ENCODE measurements at regions not wholly inside any gene's neighbourhood (a gene's known extent, or its start where the extent isn't known, plus 50 kb on each side); places are given as distances from the start of the nearest gene placed in this dataset.
A peak's percentile ranks its signal among the peaks of the same experiment; 100 is the strongest.

DNA sequence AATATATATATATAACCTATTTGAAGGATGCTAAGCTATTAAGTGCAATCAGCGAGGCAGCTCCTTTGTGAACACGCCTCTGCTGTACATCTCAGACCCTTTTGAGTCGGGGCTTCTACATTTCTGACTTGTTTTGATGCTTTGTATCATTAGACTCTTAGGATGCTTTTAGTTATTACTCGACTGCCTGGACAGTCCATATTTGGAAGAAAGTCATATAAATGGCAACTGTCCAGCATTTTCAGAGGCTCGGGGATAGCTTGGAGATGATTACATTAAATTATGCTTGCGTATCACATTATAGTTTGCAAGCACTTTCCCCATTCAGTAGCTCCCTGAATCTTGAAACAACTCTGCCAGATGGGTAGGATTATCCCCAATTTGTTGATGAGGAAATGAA lies 257.9 kb downstream of the PTEN start:
- TF ChIP-seq, protein P1, sequence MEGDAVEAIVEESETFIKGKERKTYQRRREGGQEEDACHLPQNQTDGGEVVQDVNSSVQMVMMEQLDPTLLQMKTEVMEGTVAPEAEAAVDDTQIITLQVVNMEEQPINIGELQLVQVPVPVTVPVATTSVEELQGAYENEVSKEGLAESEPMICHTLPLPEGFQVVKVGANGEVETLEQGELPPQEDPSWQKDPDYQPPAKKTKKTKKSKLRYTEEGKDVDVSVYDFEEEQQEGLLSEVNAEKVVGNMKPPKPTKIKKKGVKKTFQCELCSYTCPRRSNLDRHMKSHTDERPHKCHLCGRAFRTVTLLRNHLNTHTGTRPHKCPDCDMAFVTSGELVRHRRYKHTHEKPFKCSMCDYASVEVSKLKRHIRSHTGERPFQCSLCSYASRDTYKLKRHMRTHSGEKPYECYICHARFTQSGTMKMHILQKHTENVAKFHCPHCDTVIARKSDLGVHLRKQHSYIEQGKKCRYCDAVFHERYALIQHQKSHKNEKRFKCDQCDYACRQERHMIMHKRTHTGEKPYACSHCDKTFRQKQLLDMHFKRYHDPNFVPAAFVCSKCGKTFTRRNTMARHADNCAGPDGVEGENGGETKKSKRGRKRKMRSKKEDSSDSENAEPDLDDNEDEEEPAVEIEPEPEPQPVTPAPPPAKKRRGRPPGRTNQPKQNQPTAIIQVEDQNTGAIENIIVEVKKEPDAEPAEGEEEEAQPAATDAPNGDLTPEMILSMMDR (IDR thresholded peaks at IDR 0.05; ENCODE audit: insufficient read depth, low read length, severe bottlenecking): no peak
- FAIRE-seq (no peak), DNase-seq (ENCODE audit: low read depth) (no peak)
- Histone ChIP-seq H3K36me3 (ENCODE audit: control insufficient read depth, insufficient read depth, low read length) (no peaks in the 10 kb centered on the region), H3K4me3 (ENCODE audit: low read depth, low read length) (no peak overlapping the region), H3K27me3 (ENCODE audit: control insufficient read depth, insufficient read depth, low read length) (no peaks in the 10 kb centered on the region)

DNA sequence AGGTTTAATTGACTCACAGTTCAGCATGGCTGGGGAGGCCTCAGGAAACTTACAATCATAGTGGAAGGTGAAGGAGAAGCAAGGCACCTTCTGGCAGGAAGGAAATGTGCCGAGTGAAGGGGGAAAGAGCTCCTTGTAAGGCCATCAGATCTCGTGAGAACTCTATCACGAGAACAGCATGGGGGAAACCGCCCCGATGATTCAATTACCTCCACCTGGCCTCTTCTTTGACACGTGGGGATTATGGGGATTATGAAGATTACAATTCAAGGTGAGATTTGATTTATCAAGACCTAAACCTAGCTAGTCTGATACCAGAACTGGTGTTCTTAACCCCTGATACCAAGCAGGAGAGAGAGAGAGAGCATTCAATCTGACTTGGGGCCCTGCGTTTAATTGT lies 258.7 kb downstream of the PTEN start:
- no peaks in the 10 kb centered on the region for H3K27me3 ChIP-seq (ENCODE audit: control insufficient read depth, insufficient read depth, low read length)
- TF ChIP-seq, protein P1 (IDR thresholded peaks at IDR 0.05; ENCODE audit: insufficient read depth, low read length, severe bottlenecking): no peak
- no peak for FAIRE-seq
- H3K36me3 ChIP-seq (ENCODE audit: control insufficient read depth, insufficient read depth, low read length): no peaks in the 10 kb centered on the region
- DNase-seq (ENCODE audit: low read depth): no peak
- H3K4me3 ChIP-seq (ENCODE audit: low read depth, low read length): no peak overlapping the region

DNA sequence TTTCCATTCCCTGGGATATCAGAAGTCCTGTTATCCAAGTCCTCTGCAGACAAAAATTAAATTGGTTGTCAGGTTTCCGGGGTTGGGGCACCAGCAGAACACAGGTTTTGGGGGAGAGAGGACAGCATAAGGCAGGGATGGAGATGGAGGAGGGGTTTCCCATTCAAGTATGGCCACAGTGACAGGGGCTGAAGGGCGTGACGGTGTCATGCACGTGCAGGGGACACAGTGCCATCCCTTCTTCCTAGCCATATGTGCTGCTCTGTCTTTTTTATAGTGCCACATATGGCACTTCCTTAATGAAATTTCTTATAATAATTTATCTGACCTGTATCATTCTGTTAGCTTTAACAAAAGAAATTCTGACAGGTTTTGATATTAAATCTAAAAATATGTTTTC lies 259.2 kb downstream of the PTEN start:
- Histone ChIP-seq H3K27me3 (ENCODE audit: control insufficient read depth, insufficient read depth, low read length) (no peaks in the 10 kb centered on the region), H3K4me3 (ENCODE audit: low read depth, low read length) (no peak overlapping the region), H3K36me3 (ENCODE audit: control insufficient read depth, insufficient read depth, low read length) (no peaks in the 10 kb centered on the region)
- FAIRE-seq (no peak), DNase-seq (ENCODE audit: low read depth) (no peak)
- TF ChIP-seq, protein P1 (IDR thresholded peaks at IDR 0.05; ENCODE audit: insufficient read depth, low read length, severe bottlenecking): no peak

DNA sequence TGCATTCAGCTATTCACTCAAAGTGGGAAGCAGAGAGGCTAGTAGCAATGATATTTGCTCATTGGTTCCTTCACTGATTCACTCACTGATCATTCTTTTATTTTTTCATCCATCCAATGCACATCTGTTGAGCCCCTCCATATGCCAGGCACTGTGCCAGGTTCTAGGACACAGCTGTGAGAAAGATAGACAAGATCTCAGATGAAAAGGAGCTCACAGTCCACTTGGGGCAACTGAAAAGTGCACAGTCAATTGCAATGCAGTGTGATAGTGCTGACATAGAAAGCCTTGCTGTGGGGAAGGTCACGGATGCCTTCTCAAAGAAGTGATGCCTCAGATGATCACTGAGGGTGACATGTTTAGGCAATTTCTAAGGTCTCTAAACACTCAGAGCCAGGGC lies 262.3 kb downstream of the PTEN start:
- Histone ChIP-seq H3K27me3 (ENCODE audit: control insufficient read depth, insufficient read depth, low read length) (no peaks in the 10 kb centered on the region), H3K4me3 (ENCODE audit: low read depth, low read length) (no peak overlapping the region), H3K36me3 (ENCODE audit: control insufficient read depth, insufficient read depth, low read length) (no peaks in the 10 kb centered on the region)
- DNase-seq (ENCODE audit: low read depth): no peak
- TF ChIP-seq, protein P1 (IDR thresholded peaks at IDR 0.05; ENCODE audit: insufficient read depth, low read length, severe bottlenecking): no peak
- FAIRE-seq: peak; percentile 66

DNA sequence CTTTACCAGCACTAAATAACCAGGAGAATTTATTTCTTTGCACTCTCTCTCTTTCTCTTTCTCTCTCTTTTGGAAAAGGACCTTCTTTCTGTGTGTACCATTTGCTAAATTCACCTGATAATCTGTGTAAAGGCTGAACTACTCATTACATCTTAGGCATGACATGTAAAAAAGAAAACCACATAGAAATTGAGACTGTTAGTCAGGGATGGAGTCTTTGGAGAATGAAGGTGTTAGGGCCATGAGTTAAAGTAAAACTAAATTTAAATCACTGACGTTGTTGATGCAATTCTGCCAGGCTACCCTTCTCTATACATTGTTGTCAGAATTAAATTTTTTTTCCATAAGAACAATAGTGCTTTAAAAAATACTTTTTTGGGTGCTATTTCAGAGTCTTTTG lies 263.3 kb downstream of the PTEN start:
- TF ChIP-seq, protein P1 (IDR thresholded peaks at IDR 0.05; ENCODE audit: insufficient read depth, low read length, severe bottlenecking): no peak
- Histone ChIP-seq H3K36me3 (ENCODE audit: control insufficient read depth, insufficient read depth, low read length) (no peaks in the 10 kb centered on the region), H3K27me3 (ENCODE audit: control insufficient read depth, insufficient read depth, low read length) (no peaks in the 10 kb centered on the region), H3K4me3 (ENCODE audit: low read depth, low read length) (no peak overlapping the region)
- DNase-seq (ENCODE audit: low read depth) (no peak), FAIRE-seq (no peak)

DNA sequence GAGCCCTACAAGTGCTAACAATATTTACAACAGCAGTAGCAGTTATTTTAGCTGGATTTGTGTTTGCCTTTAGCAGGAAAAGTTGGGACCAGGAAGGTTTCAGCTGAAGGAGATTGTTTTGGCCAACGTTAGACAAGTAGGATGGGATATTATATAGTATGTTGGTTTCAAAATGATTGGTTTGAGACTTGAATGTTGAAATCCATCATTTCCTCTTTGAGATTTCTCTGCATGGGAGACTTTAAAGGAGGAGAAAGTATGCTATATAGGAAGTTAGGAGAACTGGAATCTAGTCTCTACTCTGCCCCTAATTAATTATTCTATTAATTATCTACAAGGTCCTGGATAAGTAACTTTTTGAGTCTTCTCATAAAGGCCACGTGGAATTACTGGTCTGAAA lies 263.8 kb downstream of the PTEN start:
- DNase-seq (ENCODE audit: low read depth): no peak
- Histone ChIP-seq H3K36me3 (ENCODE audit: control insufficient read depth, insufficient read depth, low read length) (no peaks in the 10 kb centered on the region), H3K27me3 (ENCODE audit: control insufficient read depth, insufficient read depth, low read length) (no peaks in the 10 kb centered on the region), H3K4me3 (ENCODE audit: low read depth, low read length) (no peak overlapping the region)
- TF ChIP-seq, protein P1 (IDR thresholded peaks at IDR 0.05; ENCODE audit: insufficient read depth, low read length, severe bottlenecking): no peak
- no peak for FAIRE-seq
